Activated T-cell treated with anti-CD3 and anti-CD28 coated beads for 1 hour (primary cell): ENCODE measurements at regions not wholly inside any gene's neighbourhood (a gene's known extent, or its start where the extent isn't known, plus 50 kb on each side); places are given as distances from the start of the nearest gene placed in this dataset.
"Not testable (repeated sequence)": the region's sequence is repeated elsewhere in the genome, so short reads cannot be mapped to it uniquely, and the experiment has no call there.

Experiments used
- DNase-seq: peaks from one replicate; pipeline ENCODE4 v3.0.0-alpha.2; 2020; ENCODE audit warnings: low read depth

GRCh38 chr21:35198982-35199732 lies 150.1 kb upstream of the RUNX1 start:
- DNase-seq = no peak

GRCh38 chr21:35198565-35198964 lies 149.5 kb upstream of the RUNX1 start:
- DNase-seq = no peak

- no peak for DNase-seq
Measured at GRCh38 chr21:35197992-35198431, 148.9 kb upstream of the RUNX1 start.

GRCh38 chr21:35197191-35197590 lies 148.1 kb upstream of the RUNX1 start:
- DNase-seq = no peak

GRCh38 chr21:35196128-35196527 lies 147.0 kb upstream of the RUNX1 start:
- no peak for DNase-seq

GRCh38 chr21:35195232-35195631 lies 146.1 kb upstream of the RUNX1 start:
- no peak for DNase-seq

- DNase-seq = no peak
Measured at GRCh38 chr21:35191754-35192153, 142.7 kb upstream of the RUNX1 start.

GRCh38 chr21:35191128-35191527 lies 142.0 kb upstream of the RUNX1 start:
- DNase-seq = no peak

GRCh38 chr21:35190201-35190701 lies 141.1 kb upstream of the RUNX1 start:
- no peak for DNase-seq

- DNase-seq = no peak
Measured at GRCh38 chr21:35189077-35189863, 140.2 kb upstream of the RUNX1 start.

- DNase-seq = not testable (repeated sequence)
Measured at GRCh38 chr21:35183389-35183788, 134.3 kb upstream of the RUNX1 start.

GRCh38 chr21:35179990-35180540 lies 131.0 kb upstream of the RUNX1 start:
- no peak for DNase-seq

GRCh38 chr21:35178827-35179226 lies 129.7 kb upstream of the RUNX1 start:
- DNase-seq = no peak

GRCh38 chr21:35178098-35178497 lies 129.0 kb upstream of the RUNX1 start:
- no peak for DNase-seq

GRCh38 chr21:35172231-35172630 lies 123.1 kb upstream of the RUNX1 start:
- DNase-seq = no peak

GRCh38 chr21:35171385-35171784 lies 122.3 kb upstream of the RUNX1 start:
- DNase-seq = no peak

GRCh38 chr21:35170818-35171217 lies 121.7 kb upstream of the RUNX1 start:
- no peak for DNase-seq

GRCh38 chr21:35170244-35170643 lies 121.1 kb upstream of the RUNX1 start:
- no peak for DNase-seq

GRCh38 chr21:35169574-35169973 lies 120.5 kb upstream of the RUNX1 start:
- DNase-seq = no peak

GRCh38 chr21:35168735-35169134 lies 119.6 kb upstream of the RUNX1 start:
- DNase-seq = no peak

- no peak for DNase-seq
Measured at GRCh38 chr21:35164971-35165483, 115.9 kb upstream of the RUNX1 start.

GRCh38 chr21:35164380-35164779 lies 115.3 kb upstream of the RUNX1 start:
- no peak for DNase-seq

- DNase-seq = no peak
Measured at GRCh38 chr21:35163411-35163810, 114.3 kb upstream of the RUNX1 start.
